Upper lobe of left lung (tissue), 4 donors: ENCODE measurements at regions not wholly inside any gene's neighbourhood (a gene's known extent, or its start where the extent isn't known, plus 50 kb on each side); places are given as distances from the start of the nearest gene placed in this dataset.

Experiments used
- CTCF ChIP-seq, 6 experiments: fragments of 450-650 bp in 4 of 6; fragments of 200-600 bp in 2 of 6; sonication (generic) in 2 of 6; IDR thresholded peaks; one replicate each; pipeline ENCODE4 v1.5.1; 2016 to 2019; ENCODE audit warnings: antibody characterized with exemption in 6 of 6
- EP300 ChIP-seq, 4 donors: sonication (generic); formaldehyde crosslinking; IDR thresholded peaks; one replicate each; pipeline ENCODE4 v1.5.1; 2017; ENCODE audit warnings: antibody characterized with exemption in 4 of 4, control low read depth in 2 of 4
- POLR2AphosphoS5 ChIP-seq, 2 donors: sonication (generic); formaldehyde crosslinking; IDR thresholded peaks; one replicate each; pipeline ENCODE4 v1.5.1; 2017; ENCODE audit warnings: antibody characterized with exemption in 2 of 2

- TF ChIP-seq POLR2AphosphoS5 (IDR thresholded peaks at IDR 0.05), result no peak
- TF ChIP-seq CTCF (IDR thresholded peaks at IDR 0.05), result no peak
- TF ChIP-seq EP300 (IDR thresholded peaks at IDR 0.05), result no peak
Measured at GRCh38 chr22:26769663-26770062, 112.3 kb downstream of the MIAT start.
